ENCODE measurements at regions not wholly inside any gene's neighbourhood (a gene's known extent, or its start where the extent isn't known, plus 50 kb on each side); places are given as distances from the start of the nearest gene placed in this dataset.

- Histone ChIP-seq H3K27me3 (ENCODE audit: control insufficient read depth, insufficient read depth, low read length) (no peaks in the 10 kb centered on the region), H3K4me3 (ENCODE audit: low read depth, low read length) (no peak overlapping the region), H3K36me3 (ENCODE audit: control insufficient read depth, insufficient read depth, low read length) (no peaks in the 10 kb centered on the region)
- FAIRE-seq (no peak), DNase-seq (ENCODE audit: low read depth) (peak; percentile 20)
- TF ChIP-seq, protein P1, sequence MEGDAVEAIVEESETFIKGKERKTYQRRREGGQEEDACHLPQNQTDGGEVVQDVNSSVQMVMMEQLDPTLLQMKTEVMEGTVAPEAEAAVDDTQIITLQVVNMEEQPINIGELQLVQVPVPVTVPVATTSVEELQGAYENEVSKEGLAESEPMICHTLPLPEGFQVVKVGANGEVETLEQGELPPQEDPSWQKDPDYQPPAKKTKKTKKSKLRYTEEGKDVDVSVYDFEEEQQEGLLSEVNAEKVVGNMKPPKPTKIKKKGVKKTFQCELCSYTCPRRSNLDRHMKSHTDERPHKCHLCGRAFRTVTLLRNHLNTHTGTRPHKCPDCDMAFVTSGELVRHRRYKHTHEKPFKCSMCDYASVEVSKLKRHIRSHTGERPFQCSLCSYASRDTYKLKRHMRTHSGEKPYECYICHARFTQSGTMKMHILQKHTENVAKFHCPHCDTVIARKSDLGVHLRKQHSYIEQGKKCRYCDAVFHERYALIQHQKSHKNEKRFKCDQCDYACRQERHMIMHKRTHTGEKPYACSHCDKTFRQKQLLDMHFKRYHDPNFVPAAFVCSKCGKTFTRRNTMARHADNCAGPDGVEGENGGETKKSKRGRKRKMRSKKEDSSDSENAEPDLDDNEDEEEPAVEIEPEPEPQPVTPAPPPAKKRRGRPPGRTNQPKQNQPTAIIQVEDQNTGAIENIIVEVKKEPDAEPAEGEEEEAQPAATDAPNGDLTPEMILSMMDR (IDR thresholded peaks at IDR 0.05; ENCODE audit: insufficient read depth, low read length, severe bottlenecking): no peak
These were observed 219.9 kb downstream of the TMX3 start for GRCh38 chr18:68494802-68495581.

DNA sequence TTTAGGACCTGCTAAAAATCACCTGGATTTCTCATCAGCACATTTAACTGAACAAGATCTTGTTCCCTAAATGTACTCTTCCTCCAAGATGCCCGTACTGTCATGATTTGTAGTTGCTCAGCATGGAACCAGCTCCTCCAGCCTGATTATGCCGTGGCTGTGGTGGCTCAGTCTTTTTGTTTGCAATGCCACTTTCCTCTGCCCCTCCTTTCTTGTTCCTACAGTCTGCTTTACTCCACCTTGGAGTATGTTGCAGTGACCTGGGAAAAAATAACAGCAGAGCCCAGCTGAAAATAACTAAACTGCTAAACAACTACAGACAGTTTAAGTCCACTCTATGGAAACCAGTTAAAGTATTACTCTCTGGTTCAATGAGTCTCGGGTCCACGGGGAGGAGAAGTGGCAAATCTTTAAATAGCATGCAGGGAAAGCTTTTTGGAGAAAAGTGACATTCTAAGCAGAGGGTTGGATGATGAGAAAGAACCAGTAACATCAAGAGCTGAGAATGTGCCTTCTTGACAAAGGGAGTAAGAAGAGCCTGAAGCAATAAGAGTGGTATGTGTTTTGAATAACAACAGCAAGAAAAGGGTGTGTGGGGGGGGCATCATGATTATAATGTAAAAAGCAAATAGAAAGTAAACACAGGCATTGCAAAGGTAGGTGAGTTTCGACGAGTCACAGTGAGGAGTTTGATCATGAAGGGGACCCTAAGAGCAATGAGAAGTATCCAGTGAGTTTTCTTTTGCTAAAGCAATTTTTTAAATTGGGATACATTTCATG, 225.7 kb downstream of the TMX3 start:
- Histone ChIP-seq H3K4me3 (ENCODE audit: low read depth, low read length) (no peak overlapping the region), H3K27me3 (ENCODE audit: control insufficient read depth, insufficient read depth, low read length) (no peaks in the 10 kb centered on the region), H3K36me3 (ENCODE audit: control insufficient read depth, insufficient read depth, low read length) (no peaks in the 10 kb centered on the region)
- DNase-seq (ENCODE audit: low read depth): no peak
- TF ChIP-seq, protein P1 (IDR thresholded peaks at IDR 0.05; ENCODE audit: insufficient read depth, low read length, severe bottlenecking): no peak
- FAIRE-seq: no peak

DNA sequence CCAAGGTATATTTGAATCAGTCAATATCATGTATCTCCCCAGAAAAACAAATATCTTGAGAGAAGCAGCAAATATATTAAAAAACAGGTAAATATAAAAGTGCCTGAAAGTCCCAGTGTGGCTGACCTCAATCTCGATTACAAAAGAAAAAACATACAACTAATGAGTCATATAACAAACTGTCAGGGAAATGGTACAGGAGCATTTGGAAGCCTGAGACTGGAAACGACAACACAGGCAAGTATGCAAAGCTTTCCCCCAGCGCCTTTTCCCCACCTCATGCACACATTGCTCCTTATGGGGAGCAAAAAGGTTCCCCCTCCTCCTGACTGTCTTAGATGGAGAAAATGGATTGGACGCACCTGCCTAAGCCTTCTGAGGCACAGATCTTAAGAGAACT, 230.7 kb downstream of the TMX3 start:
- H3K4me3 ChIP-seq (ENCODE audit: low read depth, low read length): no peak overlapping the region
- H3K27me3 ChIP-seq (ENCODE audit: control insufficient read depth, insufficient read depth, low read length): no peaks in the 10 kb centered on the region
- H3K36me3 ChIP-seq (ENCODE audit: control insufficient read depth, insufficient read depth, low read length): no peaks in the 10 kb centered on the region
- DNase-seq (ENCODE audit: low read depth) (peak; percentile 38), FAIRE-seq (no peak)
- TF ChIP-seq, protein P1 (IDR thresholded peaks at IDR 0.05; ENCODE audit: insufficient read depth, low read length, severe bottlenecking): no peak

DNA sequence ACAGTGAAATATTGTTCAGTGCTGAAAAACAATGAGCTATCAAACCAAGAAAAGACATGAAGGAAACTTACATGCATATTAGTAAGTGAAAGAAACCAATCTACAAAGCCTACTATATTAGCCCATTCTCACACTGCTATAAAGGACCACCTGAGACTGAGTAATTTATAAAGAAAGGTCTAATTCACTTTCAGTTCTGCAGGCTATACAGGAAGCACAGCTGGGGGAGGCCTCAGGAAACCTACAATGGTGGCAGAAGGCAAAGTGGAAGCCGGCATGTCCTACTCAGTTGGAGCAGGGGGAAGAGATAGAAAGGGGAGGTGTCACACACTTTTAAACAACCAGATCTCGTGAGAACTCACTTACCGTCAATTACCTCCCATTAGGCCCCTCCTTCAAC, 232.1 kb downstream of the TMX3 start:
- H3K36me3 ChIP-seq (ENCODE audit: control insufficient read depth, insufficient read depth, low read length): no peaks in the 10 kb centered on the region
- FAIRE-seq: no peak
- TF ChIP-seq, protein P1 (IDR thresholded peaks at IDR 0.05; ENCODE audit: insufficient read depth, low read length, severe bottlenecking): no peak
- no peaks in the 10 kb centered on the region for H3K27me3 ChIP-seq (ENCODE audit: control insufficient read depth, insufficient read depth, low read length)
- H3K4me3 ChIP-seq (ENCODE audit: low read depth, low read length): no peak overlapping the region
- no peak for DNase-seq (ENCODE audit: low read depth)

DNA sequence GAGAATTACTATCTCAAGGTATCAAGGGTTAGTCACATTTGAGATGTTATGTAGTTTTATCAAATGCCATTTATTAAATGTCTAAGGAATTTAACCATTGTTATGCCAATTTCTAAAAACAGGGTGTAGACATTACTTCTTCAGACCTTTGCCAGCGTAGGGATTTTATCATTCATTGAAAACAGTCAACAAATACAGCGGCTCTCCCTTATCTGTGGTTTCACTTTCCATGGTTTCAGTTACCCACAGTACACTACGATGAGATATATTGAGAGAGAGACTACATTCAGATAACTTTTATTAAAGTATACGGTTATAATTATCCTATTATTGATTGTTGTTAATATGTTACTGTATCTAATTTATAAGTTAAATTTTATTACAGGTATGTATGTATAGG, 234.7 kb downstream of the TMX3 start:
- TF ChIP-seq, protein P1 (IDR thresholded peaks at IDR 0.05; ENCODE audit: insufficient read depth, low read length, severe bottlenecking): no peak
- Histone ChIP-seq H3K4me3 (ENCODE audit: low read depth, low read length) (no peak overlapping the region), H3K36me3 (ENCODE audit: control insufficient read depth, insufficient read depth, low read length) (no peaks in the 10 kb centered on the region), H3K27me3 (ENCODE audit: control insufficient read depth, insufficient read depth, low read length) (no peaks in the 10 kb centered on the region)
- DNase-seq (ENCODE audit: low read depth): no peak
- no peak for FAIRE-seq
